Immature natural killer cell (primary cell): ENCODE measurements at regions not wholly inside any gene's neighbourhood (a gene's known extent, or its start where the extent isn't known, plus 50 kb on each side); places are given as distances from the start of the nearest gene placed in this dataset.

Source experiments
- DNase-seq, 3 donors: peaks; one replicate each; pipeline ENCODE4 v3.0.0; 2022; ENCODE audit warnings: mixed read lengths in 1 of 3
- H3K27ac Mint-ChIP-seq, 6 donors: one replicate each; pipeline ENCODE4 v1.8.0; 2020; ENCODE audit warnings: mixed read lengths in 6 of 6, mild to moderate bottlenecking in 5 of 6, inconsistent platforms in 4 of 6, moderate library complexity in 3 of 6
- H3K27me3 Mint-ChIP-seq, 3 donors: one replicate each; pipeline ENCODE4 v1.8.0; 2020 to 2021; ENCODE audit warnings: low read depth in 3 of 3, mild to moderate bottlenecking in 3 of 3, mixed read lengths in 3 of 3, moderate library complexity in 3 of 3, inconsistent platforms in 1 of 3
- H3K36me3 Mint-ChIP-seq, 3 donors: one replicate each; pipeline ENCODE4 v1.8.0; 2020; ENCODE audit warnings: mixed read lengths in 3 of 3, inconsistent platforms in 2 of 3, mild to moderate bottlenecking in 2 of 3
- H3K4me1 Mint-ChIP-seq, 2 donors: one replicate each; pipeline ENCODE4 v1.8.0; 2020; ENCODE audit warnings: inconsistent platforms in 2 of 2, mild to moderate bottlenecking in 2 of 2, mixed read lengths in 2 of 2, moderate library complexity in 1 of 2
- H3K4me3 Mint-ChIP-seq, 5 donors: one replicate each; pipeline ENCODE4 v1.8.0; 2020; ENCODE audit warnings: mild to moderate bottlenecking in 5 of 5, mixed read lengths in 5 of 5, inconsistent platforms in 3 of 5, moderate library complexity in 3 of 5
- H3K9me3 Mint-ChIP-seq, 6 donors: one replicate each; pipeline ENCODE4 v1.8.0; 2020; ENCODE audit warnings: mild to moderate bottlenecking in 6 of 6, mixed read lengths in 6 of 6, inconsistent platforms in 4 of 6, moderate library complexity in 3 of 6

DNA sequence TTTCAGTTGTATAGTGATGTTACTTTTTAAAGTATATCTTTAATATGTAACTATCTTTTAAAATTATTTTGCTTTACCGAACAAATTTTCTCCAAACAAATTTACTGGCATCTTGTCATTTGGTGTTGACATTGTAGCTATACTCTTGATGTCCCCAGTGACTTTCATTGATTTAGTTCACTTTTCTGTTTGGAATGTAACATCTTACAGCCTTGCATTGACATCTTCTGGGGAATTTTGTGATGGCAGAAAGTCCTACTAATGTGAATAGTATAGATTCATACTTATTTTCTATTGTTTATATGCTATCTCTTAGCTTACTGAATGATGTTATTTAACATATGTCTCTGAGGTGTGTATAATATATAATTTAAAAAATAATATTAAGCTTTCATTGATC lies 800.9 kb upstream of the ATXN8OS start:
- Mint-ChIP-seq H3K4me3 (no peak overlapping the region), H3K27me3 (no peaks in the 10 kb centered on the region), H3K9me3 (peaks cover 7 to 28% (median 10%) of the 10 kb centered on the region in 6 donors), H3K27ac (no peak overlapping the region), H3K36me3 (no peaks in the 10 kb centered on the region), H3K4me1 (no peaks in the 10 kb centered on the region)
- no peak for DNase-seq

DNA sequence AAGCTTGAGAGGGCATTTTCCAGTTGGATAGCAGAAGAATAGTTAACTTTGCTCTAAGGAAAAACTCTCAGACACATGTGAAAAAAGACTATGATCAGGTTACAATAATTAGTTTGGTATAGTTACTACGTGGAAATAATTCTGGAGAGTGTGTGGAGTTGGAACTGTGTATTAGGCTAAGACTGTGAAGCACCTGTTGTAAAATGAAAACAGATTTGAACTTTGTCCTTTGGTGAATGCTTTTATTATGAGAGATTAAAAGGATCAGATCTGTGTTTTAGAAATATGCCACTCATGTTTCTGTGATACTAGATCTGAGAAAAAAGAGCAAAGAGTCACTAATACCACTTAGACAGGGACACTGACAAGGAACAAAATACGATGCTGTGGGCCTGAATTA lies 807.5 kb upstream of the ATXN8OS start:
- Mint-ChIP-seq H3K9me3 (peaks cover 12 to 49% (median 28%) of the 10 kb centered on the region in 6 donors), H3K4me3 (no peak overlapping the region), H3K4me1 (no peaks in the 10 kb centered on the region), H3K36me3 (no peaks in the 10 kb centered on the region), H3K27ac (no peak overlapping the region), H3K27me3 (peaks cover 0 to 3% (median 0%) of the 10 kb centered on the region in 3 donors)
- DNase-seq = no peak

DNA sequence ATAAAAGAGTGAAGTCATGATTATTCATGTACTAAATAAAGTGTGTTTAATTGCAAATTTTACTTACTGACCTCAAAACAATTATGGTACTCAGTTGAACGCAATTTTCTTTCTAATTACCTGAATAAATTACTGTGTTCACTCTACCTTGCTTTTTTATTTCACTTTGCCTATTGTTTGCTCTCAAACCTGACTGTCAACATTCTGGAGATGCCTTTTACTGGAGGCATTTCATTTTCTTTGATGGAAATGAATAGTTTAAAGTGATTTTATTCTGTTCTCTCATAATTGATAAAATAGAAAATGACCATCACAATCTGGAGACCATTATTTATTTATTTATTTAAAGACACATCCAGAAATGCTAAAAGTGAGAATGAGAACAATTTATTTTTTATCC lies 811.5 kb upstream of the ATXN8OS start:
- H3K27ac Mint-ChIP-seq = no peak overlapping the region
- H3K4me3 Mint-ChIP-seq = no peak overlapping the region
- H3K9me3 Mint-ChIP-seq = peaks cover 10 to 53% (median 28%) of the 10 kb centered on the region in 6 donors
- no peaks in the 10 kb centered on the region for H3K36me3 Mint-ChIP-seq
- peaks cover 0 to 3% (median 0%) of the 10 kb centered on the region in 3 donors for H3K27me3 Mint-ChIP-seq
- DNase-seq = no peak
- peaks cover 2 to 12% of the 10 kb centered on the region in 2 donors for H3K4me1 Mint-ChIP-seq

DNA sequence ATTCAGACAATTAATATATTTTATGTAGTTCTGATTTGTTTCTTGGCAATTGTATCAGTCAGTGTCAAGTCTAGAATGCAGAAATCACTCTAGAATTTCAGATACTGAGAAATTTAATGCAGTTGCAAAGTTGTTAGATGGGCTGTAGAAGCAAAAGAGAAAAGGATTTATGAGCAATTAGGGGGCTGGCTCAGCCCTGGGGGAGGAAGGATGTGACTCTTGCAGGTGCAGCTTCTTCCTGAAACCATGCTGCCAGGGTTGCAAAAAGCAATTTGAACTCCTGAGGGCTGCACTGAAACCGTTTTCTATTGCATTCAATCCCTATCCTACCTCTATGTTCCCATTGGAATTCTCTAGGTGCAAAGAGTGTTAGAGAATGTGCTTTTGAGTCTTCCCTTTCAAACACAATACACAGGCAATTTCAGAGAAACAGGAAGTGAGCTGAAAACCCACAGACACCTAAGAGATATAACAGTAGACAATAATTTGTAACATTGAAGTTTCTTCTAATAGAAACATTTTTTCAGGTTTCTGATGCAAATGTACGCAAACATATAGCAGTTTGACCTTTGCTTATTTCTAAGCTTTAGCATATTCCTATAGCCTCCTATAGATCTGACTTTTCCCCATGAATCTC lies 814.7 kb upstream of the ATXN8OS start:
- Mint-ChIP-seq H3K4me1 (peaks cover 2 to 12% of the 10 kb centered on the region in 2 donors), H3K27me3 (no peaks in the 10 kb centered on the region)

DNA sequence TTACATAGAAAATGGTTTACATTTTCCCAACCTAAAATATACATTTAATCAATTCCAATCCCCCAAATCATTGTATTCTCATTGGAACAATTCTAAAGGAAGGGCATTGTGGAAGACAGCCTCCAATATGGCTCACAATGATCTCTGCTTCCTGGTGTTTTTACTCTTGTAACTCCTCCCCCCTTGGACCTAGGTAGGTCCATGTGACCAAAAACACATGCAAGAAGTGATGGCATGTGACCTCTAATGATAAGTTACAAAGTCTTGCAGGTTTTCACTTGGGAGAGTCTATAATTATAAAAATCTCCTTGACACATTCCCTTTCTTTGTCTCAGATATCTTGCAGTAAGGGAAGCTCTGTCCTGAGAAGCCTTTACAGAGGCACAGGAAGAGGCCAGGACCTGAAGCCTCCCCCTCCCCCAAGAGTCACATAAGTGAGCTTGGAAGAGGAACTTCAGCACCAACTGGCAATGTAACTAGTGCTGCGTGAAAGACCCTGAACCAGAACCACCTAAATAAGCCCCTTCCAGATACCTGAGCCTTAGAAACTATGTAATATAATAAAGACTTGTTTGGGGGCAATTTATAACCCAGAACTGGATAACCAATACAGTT lies 816.2 kb upstream of the ATXN8OS start:
- H3K27me3 Mint-ChIP-seq = no peaks in the 10 kb centered on the region
- peaks cover 5 to 52% (median 21%) of the 10 kb centered on the region in 6 donors for H3K9me3 Mint-ChIP-seq
- H3K36me3 Mint-ChIP-seq = no peaks in the 10 kb centered on the region
- H3K4me3 Mint-ChIP-seq = no peak overlapping the region
- no peak for DNase-seq
- peaks cover 2 to 12% of the 10 kb centered on the region in 2 donors for H3K4me1 Mint-ChIP-seq
- no peak overlapping the region for H3K27ac Mint-ChIP-seq

More for the DNA sequence above, 814.7 kb upstream of the ATXN8OS start:
- no peaks in the 10 kb centered on the region for H3K36me3 Mint-ChIP-seq
- H3K4me3 Mint-ChIP-seq = no peak overlapping the region
- DNase-seq = no peak
- no peak overlapping the region for H3K27ac Mint-ChIP-seq
- H3K9me3 Mint-ChIP-seq = peaks cover 6 to 43% (median 22%) of the 10 kb centered on the region in 6 donors

DNA sequence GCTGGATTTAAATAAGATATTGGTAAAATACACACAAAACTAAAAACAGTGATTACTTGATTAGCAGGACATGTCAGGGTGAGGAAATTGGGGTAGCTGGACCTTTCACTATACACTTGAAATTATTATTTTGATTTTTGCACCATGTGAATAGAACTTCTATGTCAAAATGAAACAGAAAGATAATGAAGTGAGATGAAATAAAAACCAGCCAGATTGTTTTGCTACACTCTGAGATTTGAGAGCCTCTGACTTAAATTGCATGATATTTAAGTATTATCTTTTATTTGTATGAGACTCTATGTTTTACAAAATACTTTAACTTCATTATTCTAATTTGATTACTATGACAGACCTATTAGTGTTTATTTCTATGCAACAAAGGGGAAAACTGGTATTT lies 819.6 kb upstream of the ATXN8OS start:
- Mint-ChIP-seq H3K27ac (no peak overlapping the region), H3K4me1 (peaks cover 0 to 3% of the 10 kb centered on the region in 2 donors), H3K9me3 (peaks cover 8 to 62% (median 23%) of the 10 kb centered on the region in 6 donors), H3K4me3 (no peak overlapping the region), H3K27me3 (no peaks in the 10 kb centered on the region), H3K36me3 (no peaks in the 10 kb centered on the region)
- DNase-seq = no peak

DNA sequence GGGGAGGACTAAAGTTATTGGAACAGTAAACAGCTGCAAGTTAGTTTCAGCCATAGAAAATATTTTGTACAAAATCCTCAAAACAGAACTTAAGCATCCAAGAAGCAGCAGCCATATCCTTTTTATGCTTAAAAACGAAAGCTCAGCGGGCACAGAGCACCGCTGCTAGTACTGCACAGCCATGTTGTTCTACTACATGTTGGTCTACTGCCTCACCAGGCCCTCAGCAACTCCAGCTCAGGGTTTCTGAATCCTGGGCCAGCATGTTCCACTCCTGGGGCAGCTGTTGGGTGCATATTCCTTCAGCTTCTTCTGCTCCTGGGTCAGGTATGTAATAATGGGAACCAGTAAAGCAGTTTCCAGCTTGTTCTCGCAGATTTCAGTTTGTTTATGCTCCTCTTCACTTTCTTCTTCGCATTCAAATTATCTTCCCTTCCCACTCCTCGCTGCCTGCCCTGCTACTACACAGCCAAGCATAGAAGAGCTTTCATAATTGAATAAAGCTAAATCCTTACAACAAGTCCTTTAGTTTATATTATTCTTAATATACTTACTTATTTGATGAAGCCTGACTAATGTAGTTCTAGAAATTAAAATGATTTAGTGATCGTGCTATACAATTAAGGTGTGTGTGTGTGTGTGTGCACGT lies 820.5 kb upstream of the ATXN8OS start:
- Mint-ChIP-seq H3K27ac (no peak overlapping the region), H3K27me3 (no peaks in the 10 kb centered on the region), H3K4me1 (no peaks in the 10 kb centered on the region), H3K9me3 (peaks cover 12 to 65% (median 27%) of the 10 kb centered on the region in 6 donors), H3K4me3 (no peak overlapping the region), H3K36me3 (no peaks in the 10 kb centered on the region)
- no peak for DNase-seq

DNA sequence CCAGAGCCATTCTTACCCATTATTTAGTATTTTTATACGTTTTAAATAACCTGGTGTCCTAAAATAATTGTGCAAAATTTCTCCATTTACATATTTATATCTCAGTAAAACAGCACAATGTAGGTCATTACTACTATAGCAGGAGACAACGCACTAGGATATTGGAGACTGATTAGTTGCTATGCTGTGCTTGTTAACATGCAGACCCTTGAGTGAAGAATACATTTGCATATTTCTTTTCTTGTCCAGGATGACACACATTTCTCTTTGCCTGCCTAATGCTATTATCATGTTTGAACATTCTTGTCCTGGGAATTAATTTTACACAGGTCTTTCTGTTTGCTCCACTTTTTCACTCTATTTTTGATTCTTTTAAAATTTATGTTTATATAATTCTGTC lies 823.8 kb upstream of the ATXN8OS start:
- peaks cover 17 to 68% (median 37%) of the 10 kb centered on the region in 6 donors for H3K9me3 Mint-ChIP-seq
- DNase-seq = no peak
- peaks cover 0 to 3% (median 0%) of the 10 kb centered on the region in 3 donors for H3K36me3 Mint-ChIP-seq
- peaks cover 0 to 3% (median 0%) of the 10 kb centered on the region in 3 donors for H3K27me3 Mint-ChIP-seq
- H3K4me1 Mint-ChIP-seq = no peaks in the 10 kb centered on the region
- H3K27ac Mint-ChIP-seq = no peak overlapping the region
- no peak overlapping the region for H3K4me3 Mint-ChIP-seq

DNA sequence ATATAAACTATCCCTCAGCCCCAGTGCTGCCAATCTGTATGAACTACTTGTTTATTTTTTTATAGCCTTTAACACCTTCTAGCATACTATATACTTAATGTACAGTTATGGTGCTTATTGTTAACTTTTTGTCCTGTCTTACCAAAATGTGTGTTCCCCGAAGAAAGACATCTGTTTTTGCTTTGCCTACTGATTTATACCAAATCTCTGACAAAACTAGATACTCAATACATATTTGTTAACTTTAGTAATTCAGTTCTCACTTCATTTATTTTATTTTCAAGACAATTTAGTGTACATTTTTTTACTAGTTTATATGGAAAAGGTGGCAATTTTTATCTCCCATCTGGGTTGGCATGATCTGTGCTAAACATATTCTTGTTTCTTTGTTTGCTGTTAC lies 824.3 kb upstream of the ATXN8OS start:
- Mint-ChIP-seq H3K9me3 (peaks cover 17 to 68% (median 39%) of the 10 kb centered on the region in 6 donors), H3K4me3 (no peak overlapping the region), H3K4me1 (no peaks in the 10 kb centered on the region), H3K36me3 (peaks cover 0 to 3% (median 0%) of the 10 kb centered on the region in 3 donors), H3K27ac (no peak overlapping the region), H3K27me3 (peaks cover 0 to 5% (median 0%) of the 10 kb centered on the region in 3 donors)
- DNase-seq = no peak

DNA sequence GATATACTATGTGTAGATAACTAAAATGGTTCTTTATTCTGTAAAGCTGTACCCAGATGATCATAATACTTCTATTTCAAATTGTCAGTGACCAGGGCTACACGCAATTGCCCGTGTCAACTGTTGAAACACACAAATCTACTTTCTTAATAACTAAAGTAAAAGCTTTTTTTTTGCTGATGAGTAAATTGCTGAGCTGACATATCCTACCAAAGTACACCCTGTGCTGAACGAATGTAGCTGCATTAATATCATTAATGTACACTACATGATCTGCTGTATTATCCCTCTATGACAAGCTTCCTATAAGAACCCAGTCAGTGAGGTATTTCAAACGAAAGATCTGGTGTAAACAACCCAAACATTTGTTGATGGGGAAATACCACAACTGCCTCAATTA lies 827.2 kb upstream of the ATXN8OS start:
- Mint-ChIP-seq H3K27me3 (peaks cover 0 to 5% (median 0%) of the 10 kb centered on the region in 3 donors), H3K9me3 (peaks cover 18 to 58% (median 31%) of the 10 kb centered on the region in 6 donors), H3K4me3 (no peak overlapping the region), H3K27ac (no peak overlapping the region), H3K4me1 (no peaks in the 10 kb centered on the region), H3K36me3 (peaks cover 0 to 3% (median 0%) of the 10 kb centered on the region in 3 donors)
- DNase-seq = no peak

DNA sequence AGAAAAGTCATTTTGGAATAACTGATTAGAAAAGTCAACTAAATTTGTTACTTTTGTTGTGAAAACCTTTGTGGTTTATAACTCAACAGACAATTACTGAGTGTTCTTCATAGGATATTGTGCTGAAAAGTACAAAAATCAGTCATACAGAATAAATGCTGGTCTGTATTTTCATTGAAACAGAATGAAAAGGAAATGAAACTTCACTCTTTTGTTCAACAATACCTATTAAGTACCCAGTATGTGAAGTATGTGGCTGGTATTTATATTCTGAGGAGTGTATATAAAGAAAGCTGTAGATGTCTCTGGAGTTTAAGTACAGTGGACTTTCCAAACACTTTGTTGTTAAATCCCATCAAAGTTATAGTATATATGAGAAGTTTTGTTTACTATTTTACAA lies 828.4 kb upstream of the ATXN8OS start:
- no peak overlapping the region for H3K27ac Mint-ChIP-seq
- DNase-seq = no peak
- no peaks in the 10 kb centered on the region for H3K4me1 Mint-ChIP-seq
- peaks cover 0 to 5% (median 0%) of the 10 kb centered on the region in 3 donors for H3K27me3 Mint-ChIP-seq
- H3K36me3 Mint-ChIP-seq = peaks cover 0 to 3% (median 0%) of the 10 kb centered on the region in 3 donors
- no peak overlapping the region for H3K4me3 Mint-ChIP-seq
- peaks cover 18 to 54% (median 26%) of the 10 kb centered on the region in 6 donors for H3K9me3 Mint-ChIP-seq

DNA sequence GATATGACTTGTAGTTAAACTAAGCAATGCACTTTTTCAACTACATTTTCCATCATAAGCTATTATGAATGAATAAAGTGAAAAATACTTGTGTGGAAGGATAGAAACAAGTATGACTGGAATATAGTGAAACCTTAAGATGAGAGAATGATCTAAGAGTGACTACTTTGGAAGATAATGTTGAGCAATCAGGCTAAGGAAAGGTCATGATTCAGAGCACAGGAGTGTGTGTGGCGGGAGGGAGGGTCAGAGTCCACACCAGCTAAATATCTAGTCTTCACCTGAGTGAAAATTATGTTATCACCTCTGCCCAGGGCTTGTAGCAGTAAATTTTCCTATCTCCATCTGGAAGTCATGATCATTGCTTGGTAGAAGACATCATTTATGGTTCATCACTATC lies 833.4 kb upstream of the ATXN8OS start:
- Mint-ChIP-seq H3K27me3 (peaks cover 0 to 1% (median 0%) of the 10 kb centered on the region in 3 donors), H3K36me3 (no peaks in the 10 kb centered on the region), H3K9me3 (peaks cover 6 to 46% (median 20%) of the 10 kb centered on the region in 6 donors), H3K4me3 (no peak overlapping the region), H3K4me1 (no peaks in the 10 kb centered on the region), H3K27ac (no peak overlapping the region)
- DNase-seq = no peak

DNA sequence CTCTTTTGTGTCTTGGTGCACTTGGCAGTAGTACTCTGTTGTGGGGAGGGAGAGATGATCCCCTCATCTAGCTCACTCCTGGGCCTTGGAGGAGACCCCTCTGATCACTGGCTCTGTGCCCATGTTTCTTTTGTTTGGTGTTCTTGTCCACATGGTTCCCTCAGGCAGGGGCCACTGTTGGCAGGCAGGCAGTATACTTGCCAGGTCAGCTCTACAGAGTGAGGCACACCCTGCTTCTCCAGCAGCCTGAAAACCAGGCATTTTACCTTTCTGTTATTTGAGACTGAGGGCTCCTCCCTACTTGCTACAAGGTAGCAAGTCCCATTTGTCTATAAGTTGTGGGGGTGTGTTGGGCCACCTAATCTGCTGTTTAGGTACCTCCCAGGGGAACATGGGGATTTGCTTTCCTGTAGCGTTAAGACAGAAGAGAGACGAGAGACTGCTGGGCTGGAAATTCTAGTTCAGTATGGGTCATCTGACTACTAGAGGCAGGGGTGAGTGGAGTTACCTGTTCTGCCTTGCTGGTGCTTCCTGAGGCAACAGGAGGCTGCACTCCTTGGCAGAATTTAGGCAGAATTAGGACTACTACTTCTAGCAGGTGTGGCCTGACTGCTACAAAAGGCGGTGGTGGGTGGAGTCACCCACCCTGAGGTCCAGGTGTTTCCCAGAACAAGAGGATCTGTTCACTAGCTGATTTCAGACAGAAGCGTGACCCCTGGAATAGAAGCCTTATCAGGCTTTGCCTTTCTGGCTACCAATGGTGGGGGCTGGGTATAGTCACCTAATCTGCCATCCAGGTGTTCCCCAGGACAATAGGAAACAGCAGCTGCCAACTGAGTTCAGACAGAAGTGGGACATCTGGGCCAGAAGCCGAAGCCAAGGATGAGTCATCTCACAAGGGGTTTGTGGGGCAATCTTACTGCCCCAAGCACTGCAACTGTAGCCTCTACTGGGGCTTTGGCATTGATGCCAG lies 843.0 kb upstream of the ATXN8OS start:
- H3K36me3 Mint-ChIP-seq = peaks cover 0 to 5% (median 0%) of the 10 kb centered on the region in 3 donors
- peaks cover 10 to 45% (median 28%) of the 10 kb centered on the region in 6 donors for H3K9me3 Mint-ChIP-seq
- DNase-seq = no peak
- no peak overlapping the region for H3K4me3 Mint-ChIP-seq
- peaks cover 0 to 1% (median 0%) of the 10 kb centered on the region in 3 donors for H3K27me3 Mint-ChIP-seq
- H3K27ac Mint-ChIP-seq = no peak overlapping the region
- H3K4me1 Mint-ChIP-seq = no peaks in the 10 kb centered on the region
